GM23338 (cell line): ENCODE measurements at regions not wholly inside any gene's neighbourhood (a gene's known extent, or its start where the extent isn't known, plus 50 kb on each side); places are given as distances from the start of the nearest gene placed in this dataset.

Experiments used
- CREB1 ChIP-seq: fragments of 250-450 bp; sonication (Bioruptor Pico); IDR thresholded peaks from 2 replicates; pipeline ENCODE4 v1.5.0; 2020; ENCODE audit warnings: low read depth, mild to moderate bottlenecking, moderate library complexity
- CTCF ChIP-seq, 2 experiments: fragments of 200-600 bp in 1 of 2; sonication (generic) in 1 of 2; conservative IDR thresholded peaks; 2 replicates each; pipeline versions ENCODE4 v1.5.1 to v1.6.1; 2016 to 2017; ENCODE audit warnings: antibody characterized with exemption in 2 of 2, low read depth in 2 of 2, mild to moderate bottlenecking in 2 of 2, moderate library complexity in 1 of 2
- ETS1 ChIP-seq: IDR thresholded peaks from 2 replicates; pipeline ENCODE4 v1.6.1; 2016; ENCODE audit warnings: antibody characterized with exemption
- EZH2 ChIP-seq: fragments of 200-600 bp; sonication (generic); IDR thresholded peaks from one replicate; pipeline ENCODE4 v1.8.0; 2017; ENCODE audit warnings: antibody characterized with exemption, mild to moderate bottlenecking, low read depth; ENCODE audit not compliant: unreplicated experiment
- EZH2phosphoT487 ChIP-seq: fragments of 200-600 bp; sonication (generic); IDR thresholded peaks from one replicate; pipeline ENCODE4 v1.8.1; 2018; ENCODE audit warnings: antibody characterized with exemption; ENCODE audit not compliant: unreplicated experiment
- JUNB ChIP-seq: IDR thresholded peaks from one replicate; pipeline ENCODE4 v1.6.1; 2016; ENCODE audit warnings: antibody characterized with exemption; ENCODE audit not compliant: unreplicated experiment
- NANOG ChIP-seq: IDR thresholded peaks from 2 replicates; pipeline ENCODE4 v1.6.1; 2016; ENCODE audit warnings: antibody characterized with exemption, borderline replicate concordance
- POLR2AphosphoS5 ChIP-seq: IDR thresholded peaks from 2 replicates; pipeline ENCODE4 v1.6.1; 2016; ENCODE audit warnings: antibody characterized with exemption, low read depth
- REST ChIP-seq: IDR thresholded peaks from one replicate; pipeline ENCODE4 v1.6.1; 2018; ENCODE audit warnings: antibody characterized with exemption; ENCODE audit not compliant: unreplicated experiment
- STAT1 ChIP-seq: IDR thresholded peaks from one replicate; pipeline ENCODE4 v1.6.1; 2016; ENCODE audit warnings: antibody characterized with exemption; ENCODE audit not compliant: unreplicated experiment
- ZNF114 ChIP-seq: fragments of 250-450 bp; sonication (Bioruptor Pico); IDR thresholded peaks from 2 replicates; pipeline ENCODE4 v1.5.0; 2020; ENCODE audit warnings: mild to moderate bottlenecking, moderate library complexity
- ZNF331 ChIP-seq: fragments of 250-450 bp; sonication (Bioruptor Pico); IDR thresholded peaks from 2 replicates; pipeline ENCODE4 v1.5.0; 2020; ENCODE audit warnings: low read depth, mild to moderate bottlenecking, moderate library complexity
- TF ChIP-seq, protein P1 (sequence below): fragments of 250-450 bp; sonication (Bioruptor Pico); IDR thresholded peaks from 2 replicates; pipeline ENCODE4 v1.5.0; 2020; ENCODE audit warnings: mild to moderate bottlenecking, moderate library complexity

GRCh38 chr16:51045186-51045585 lies 105.9 kb downstream of the SALL1 start:
- TF ChIP-seq JUNB (no peak), CREB1 (CRISPR knock-in tag) (no peak), EZH2phosphoT487 (no peak), EZH2 (no peak), POLR2AphosphoS5 (no peak), STAT1 (no peak), CTCF (conservative IDR thresholded peaks at IDR 0.05; ENCODE audit: low read depth in 2 of 2) (no peak), REST (no peak), ZNF114 (no peak), NANOG (no peak), ZNF331 (CRISPR knock-in tag) (no peak), ETS1 (no peak)
- TF ChIP-seq, protein P1, sequence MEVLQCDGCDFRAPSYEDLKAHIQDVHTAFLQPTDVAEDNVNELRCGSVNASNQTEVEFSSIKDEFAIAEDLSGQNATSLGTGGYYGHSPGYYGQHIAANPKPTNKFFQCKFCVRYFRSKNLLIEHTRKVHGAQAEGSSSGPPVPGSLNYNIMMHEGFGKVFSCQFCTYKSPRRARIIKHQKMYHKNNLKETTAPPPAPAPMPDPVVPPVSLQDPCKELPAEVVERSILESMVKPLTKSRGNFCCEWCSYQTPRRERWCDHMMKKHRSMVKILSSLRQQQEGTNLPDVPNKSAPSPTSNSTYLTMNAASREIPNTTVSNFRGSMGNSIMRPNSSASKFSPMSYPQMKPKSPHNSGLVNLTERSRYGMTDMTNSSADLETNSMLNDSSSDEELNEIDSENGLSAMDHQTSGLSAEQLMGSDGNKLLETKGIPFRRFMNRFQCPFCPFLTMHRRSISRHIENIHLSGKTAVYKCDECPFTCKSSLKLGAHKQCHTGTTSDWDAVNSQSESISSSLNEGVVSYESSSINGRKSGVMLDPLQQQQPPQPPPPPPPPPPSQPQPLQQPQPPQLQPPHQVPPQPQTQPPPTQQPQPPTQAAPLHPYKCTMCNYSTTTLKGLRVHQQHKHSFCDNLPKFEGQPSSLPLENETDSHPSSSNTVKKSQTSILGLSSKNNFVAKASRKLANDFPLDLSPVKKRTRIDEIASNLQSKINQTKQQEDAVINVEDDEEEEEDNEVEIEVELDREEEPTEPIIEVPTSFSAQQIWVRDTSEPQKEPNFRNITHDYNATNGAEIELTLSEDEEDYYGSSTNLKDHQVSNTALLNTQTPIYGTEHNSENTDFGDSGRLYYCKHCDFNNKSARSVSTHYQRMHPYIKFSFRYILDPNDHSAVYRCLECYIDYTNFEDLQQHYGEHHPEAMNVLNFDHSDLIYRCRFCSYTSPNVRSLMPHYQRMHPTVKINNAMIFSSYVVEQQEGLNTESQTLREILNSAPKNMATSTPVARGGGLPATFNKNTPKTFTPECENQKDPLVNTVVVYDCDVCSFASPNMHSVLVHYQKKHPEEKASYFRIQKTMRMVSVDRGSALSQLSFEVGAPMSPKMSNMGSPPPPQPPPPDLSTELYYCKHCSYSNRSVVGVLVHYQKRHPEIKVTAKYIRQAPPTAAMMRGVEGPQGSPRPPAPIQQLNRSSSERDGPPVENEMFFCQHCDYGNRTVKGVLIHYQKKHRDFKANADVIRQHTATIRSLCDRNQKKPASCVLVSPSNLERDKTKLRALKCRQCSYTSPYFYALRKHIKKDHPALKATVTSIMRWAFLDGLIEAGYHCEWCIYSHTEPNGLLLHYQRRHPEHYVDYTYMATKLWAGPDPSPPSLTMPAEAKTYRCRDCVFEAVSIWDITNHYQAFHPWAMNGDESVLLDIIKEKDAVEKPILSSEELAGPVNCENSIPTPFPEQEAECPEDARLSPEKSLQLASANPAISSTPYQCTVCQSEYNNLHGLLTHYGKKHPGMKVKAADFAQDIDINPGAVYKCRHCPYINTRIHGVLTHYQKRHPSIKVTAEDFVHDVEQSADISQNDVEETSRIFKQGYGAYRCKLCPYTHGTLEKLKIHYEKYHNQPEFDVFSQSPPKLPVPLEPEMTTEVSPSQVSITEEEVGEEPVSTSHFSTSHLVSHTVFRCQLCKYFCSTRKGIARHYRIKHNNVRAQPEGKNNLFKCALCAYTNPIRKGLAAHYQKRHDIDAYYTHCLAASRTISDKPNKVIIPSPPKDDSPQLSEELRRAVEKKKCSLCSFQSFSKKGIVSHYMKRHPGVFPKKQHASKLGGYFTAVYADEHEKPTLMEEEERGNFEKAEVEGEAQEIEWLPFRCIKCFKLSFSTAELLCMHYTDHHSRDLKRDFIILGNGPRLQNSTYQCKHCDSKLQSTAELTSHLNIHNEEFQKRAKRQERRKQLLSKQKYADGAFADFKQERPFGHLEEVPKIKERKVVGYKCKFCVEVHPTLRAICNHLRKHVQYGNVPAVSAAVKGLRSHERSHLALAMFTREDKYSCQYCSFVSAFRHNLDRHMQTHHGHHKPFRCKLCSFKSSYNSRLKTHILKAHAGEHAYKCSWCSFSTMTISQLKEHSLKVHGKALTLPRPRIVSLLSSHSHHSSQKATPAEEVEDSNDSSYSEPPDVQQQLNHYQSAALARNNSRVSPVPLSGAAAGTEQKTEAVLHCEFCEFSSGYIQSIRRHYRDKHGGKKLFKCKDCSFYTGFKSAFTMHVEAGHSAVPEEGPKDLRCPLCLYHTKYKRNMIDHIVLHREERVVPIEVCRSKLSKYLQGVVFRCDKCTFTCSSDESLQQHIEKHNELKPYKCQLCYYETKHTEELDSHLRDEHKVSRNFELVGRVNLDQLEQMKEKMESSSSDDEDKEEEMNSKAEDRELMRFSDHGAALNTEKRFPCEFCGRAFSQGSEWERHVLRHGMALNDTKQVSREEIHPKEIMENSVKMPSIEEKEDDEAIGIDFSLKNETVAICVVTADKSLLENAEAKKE (CRISPR knock-in tag): no peak
